Thyroid gland (tissue), 4 donors: ENCODE measurements at regions not wholly inside any gene's neighbourhood (a gene's known extent, or its start where the extent isn't known, plus 50 kb on each side); places are given as distances from the start of the nearest gene placed in this dataset.

Experiments used
- DNase-seq, 2 donors: peaks; one replicate each; pipeline ENCODE4 v3.0.0-alpha.2; 2019
- H3K27ac ChIP-seq, 3 donors: fragments of 200-600 bp; sonication (generic); 1 replicate in 2 of 3; 2 replicates in 1 of 3; pipeline ENCODE4 v1.5.1; 2016 to 2019; ENCODE audit warnings: mild to moderate bottlenecking in 1 of 3, moderate library complexity in 1 of 3
- H3K27me3 ChIP-seq: fragments of 200-600 bp; sonication (generic); one replicate; pipeline ENCODE4 v1.5.1; 2019
- H3K36me3 ChIP-seq, 2 donors: fragments of 200-600 bp; sonication (generic); one replicate each; pipeline ENCODE4 v1.5.1; 2016 to 2019
- H3K4me1 ChIP-seq, 2 donors: fragments of 200-600 bp; sonication (generic); one replicate each; pipeline ENCODE4 v1.5.1; 2017 to 2019
- H3K4me3 ChIP-seq, 3 donors: fragments of 200-600 bp; sonication (generic); replicated peaks in 1 of 3; 1 replicate in 2 of 3; 2 replicates in 1 of 3; pipeline ENCODE4 v1.5.1; 2016; ENCODE audit warnings: mild to moderate bottlenecking in 1 of 3
- H3K9me3 ChIP-seq: fragments of 200-600 bp; sonication (generic); one replicate; pipeline ENCODE4 v1.5.1; 2017
- CTCF ChIP-seq, 6 experiments: fragments of 200-600 bp in 3 of 6; fragments of 450-650 bp in 3 of 6; sonication (generic) in 3 of 6; IDR thresholded peaks; one replicate each; pipeline ENCODE4 v1.5.1; 2016 to 2019; ENCODE audit warnings: antibody characterized with exemption in 6 of 6, mild to moderate bottlenecking in 2 of 6, inconsistent platforms in 1 of 6, moderate library complexity in 1 of 6
- POLR2A ChIP-seq, 2 donors: fragments of 450-650 bp; IDR thresholded peaks; one replicate each; pipeline ENCODE4 v1.6.1; 2017; ENCODE audit warnings: antibody characterized with exemption in 2 of 2, mild to moderate bottlenecking in 2 of 2, moderate library complexity in 1 of 2
- WGBS, 2 donors: methylation state at CpG; one replicate each; pipeline ENCODE4 v1.1.5; 2017; 5-methylcytosine and 5-hydroxymethylcytosine counted together
- intact Hi-C: fragments of 100-400 bp; cut with DNase I; formaldehyde crosslinking; loops from one replicate; pipeline ENCODE4 v1.15.1; 2023

- DNase-seq, result no peak
- Histone ChIP-seq H3K36me3 (no peaks in the 10 kb centered on the region), H3K9me3 (no peaks in the 10 kb centered on the region), H3K27me3 (no peaks in the 10 kb centered on the region), H3K27ac (peak overlapping the region; percentile 50 to 66 (median 66)), H3K4me1 (peaks cover 20 to 42% of the 10 kb centered on the region in 2 donors), H3K4me3 (no peak overlapping the region)
- WGBS, 2 donors, result 51 to 52% methylated on average over 3 of the region's 3 CpGs
- TF ChIP-seq POLR2A (IDR thresholded peaks at IDR 0.05), result no peak
- intact Hi-C loops, result no loop called here
These were observed 173.3 kb upstream of the ERBB4 start for GRCh38 chr2:212711856-212712255.

GRCh38 chr2:212709280-212709679, 170.7 kb upstream of the ERBB4 start:
- H3K4me1 ChIP-seq, result peaks cover 20 to 38% of the 10 kb centered on the region in 2 donors
- H3K27ac ChIP-seq, result peak overlapping the region; percentile 2 to 67 (median 28)
- no peak for DNase-seq

GRCh38 chr2:212708355-212708754, 169.8 kb upstream of the ERBB4 start:
- H3K4me1 ChIP-seq, result peaks cover 17 to 32% of the 10 kb centered on the region in 2 donors
- no peak for TF ChIP-seq CTCF (IDR thresholded peaks at IDR 0.05)
- TF ChIP-seq POLR2A (IDR thresholded peaks at IDR 0.05), result no peak
- no peaks in the 10 kb centered on the region for H3K9me3 ChIP-seq
- no peaks in the 10 kb centered on the region for H3K27me3 ChIP-seq
- WGBS, 2 donors, result 51 to 59% methylated on average over 2 of the region's 2 CpGs
- DNase-seq, result no peak
- no peak overlapping the region for H3K27ac ChIP-seq
- no peaks in the 10 kb centered on the region for H3K36me3 ChIP-seq
- intact Hi-C loops, result no loop called here
- no peak overlapping the region for H3K4me3 ChIP-seq

More at GRCh38 chr2:212709280-212709679, 170.7 kb upstream of the ERBB4 start:
- Histone ChIP-seq H3K9me3 (no peaks in the 10 kb centered on the region), H3K4me3 (no peak overlapping the region), H3K27me3 (no peaks in the 10 kb centered on the region), H3K36me3 (no peaks in the 10 kb centered on the region)
- TF ChIP-seq POLR2A (IDR thresholded peaks at IDR 0.05), result no peak
- TF ChIP-seq CTCF (IDR thresholded peaks at IDR 0.05), result no peak
- WGBS, 2 donors, result 46 to 56% methylated on average over 3 of the region's 3 CpGs
- intact Hi-C loops, result no loop called here

- Histone ChIP-seq H3K4me1 (no peaks in the 10 kb centered on the region), H3K9me3 (no peaks in the 10 kb centered on the region), H3K36me3 (no peaks in the 10 kb centered on the region), H3K4me3 (no peak overlapping the region), H3K27ac (no peak overlapping the region), H3K27me3 (no peaks in the 10 kb centered on the region)
- DNase-seq, result no peak
- TF ChIP-seq POLR2A (IDR thresholded peaks at IDR 0.05) (no peak), CTCF (IDR thresholded peaks at IDR 0.05) (no peak)
- 93% methylated on average over 1 of the region's 1 CpG for WGBS, 2 donors
- intact Hi-C loops, result no loop called here
These were observed 156.8 kb upstream of the ERBB4 start for GRCh38 chr2:212695426-212695825.

- TF ChIP-seq POLR2A (IDR thresholded peaks at IDR 0.05) (no peak), CTCF (IDR thresholded peaks at IDR 0.05) (no peak)
- intact Hi-C loops, result no loop called here
- no peak for DNase-seq
- H3K4me1 ChIP-seq, result peaks cover under 1% of the 10 kb centered on the region in 2 donors
- no peak overlapping the region for H3K4me3 ChIP-seq
- no peak overlapping the region for H3K27ac ChIP-seq
- H3K27me3 ChIP-seq, result no peaks in the 10 kb centered on the region
- H3K36me3 ChIP-seq, result no peaks in the 10 kb centered on the region
- no peaks in the 10 kb centered on the region for H3K9me3 ChIP-seq
- 77 to 79% methylated on average over 3 of the region's 3 CpGs for WGBS, 2 donors
These were observed 155.8 kb upstream of the ERBB4 start for GRCh38 chr2:212694398-212694797.

- TF ChIP-seq POLR2A (IDR thresholded peaks at IDR 0.05) (no peak), CTCF (IDR thresholded peaks at IDR 0.05) (no peak)
- no peaks in the 10 kb centered on the region for H3K27me3 ChIP-seq
- DNase-seq, result no peak
- H3K36me3 ChIP-seq, result no peaks in the 10 kb centered on the region
- 84 to 85% methylated on average over 3 of the region's 3 CpGs for WGBS, 2 donors
- peaks cover 6% of the 10 kb centered on the region in 2 donors for H3K4me1 ChIP-seq
- no peaks in the 10 kb centered on the region for H3K9me3 ChIP-seq
- intact Hi-C loops, result no loop called here
- H3K4me3 ChIP-seq, result no peak overlapping the region
- H3K27ac ChIP-seq, result no peak overlapping the region
These were observed 153.9 kb upstream of the ERBB4 start for GRCh38 chr2:212692466-212692865.
